ENCODE measurements at regions not wholly inside any gene's neighbourhood (a gene's known extent, or its start where the extent isn't known, plus 50 kb on each side); places are given as distances from the start of the nearest gene placed in this dataset.

DNA sequence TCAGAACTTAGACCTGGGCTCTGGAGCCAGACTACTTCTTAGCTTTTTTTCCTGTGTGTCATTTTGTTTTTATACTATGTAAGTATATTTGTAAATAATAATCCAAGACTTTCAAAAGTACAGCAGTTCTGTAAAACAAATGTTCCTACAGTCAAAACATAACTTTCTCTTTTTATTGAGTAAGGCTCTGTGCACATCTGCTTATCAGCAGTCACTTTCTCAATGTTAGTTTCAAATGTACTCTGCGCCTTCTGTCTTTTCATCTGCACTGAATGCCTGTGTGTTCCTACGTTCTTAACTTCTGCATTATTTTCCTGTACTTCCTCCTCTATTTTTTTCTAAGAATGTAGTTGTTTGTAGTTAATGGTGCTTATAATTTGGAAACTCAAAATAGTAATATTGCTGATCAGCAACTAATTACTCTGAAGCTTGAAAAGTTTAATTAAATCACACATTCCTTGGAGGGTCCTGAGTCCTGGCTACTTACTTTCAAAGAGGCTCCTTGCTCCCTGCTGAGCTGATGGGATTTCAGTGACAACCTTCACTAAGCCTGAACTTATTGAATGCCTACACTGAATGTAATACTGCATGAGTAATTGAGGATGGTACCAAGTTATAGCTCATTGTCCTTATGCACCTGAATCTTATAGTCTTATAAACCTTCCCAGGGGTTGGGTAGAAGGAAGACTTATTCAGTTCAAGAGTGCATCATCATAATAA, 329.9 kb downstream of the KCNJ2 start:
- TF ChIP-seq, protein P1, sequence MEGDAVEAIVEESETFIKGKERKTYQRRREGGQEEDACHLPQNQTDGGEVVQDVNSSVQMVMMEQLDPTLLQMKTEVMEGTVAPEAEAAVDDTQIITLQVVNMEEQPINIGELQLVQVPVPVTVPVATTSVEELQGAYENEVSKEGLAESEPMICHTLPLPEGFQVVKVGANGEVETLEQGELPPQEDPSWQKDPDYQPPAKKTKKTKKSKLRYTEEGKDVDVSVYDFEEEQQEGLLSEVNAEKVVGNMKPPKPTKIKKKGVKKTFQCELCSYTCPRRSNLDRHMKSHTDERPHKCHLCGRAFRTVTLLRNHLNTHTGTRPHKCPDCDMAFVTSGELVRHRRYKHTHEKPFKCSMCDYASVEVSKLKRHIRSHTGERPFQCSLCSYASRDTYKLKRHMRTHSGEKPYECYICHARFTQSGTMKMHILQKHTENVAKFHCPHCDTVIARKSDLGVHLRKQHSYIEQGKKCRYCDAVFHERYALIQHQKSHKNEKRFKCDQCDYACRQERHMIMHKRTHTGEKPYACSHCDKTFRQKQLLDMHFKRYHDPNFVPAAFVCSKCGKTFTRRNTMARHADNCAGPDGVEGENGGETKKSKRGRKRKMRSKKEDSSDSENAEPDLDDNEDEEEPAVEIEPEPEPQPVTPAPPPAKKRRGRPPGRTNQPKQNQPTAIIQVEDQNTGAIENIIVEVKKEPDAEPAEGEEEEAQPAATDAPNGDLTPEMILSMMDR (IDR thresholded peaks at IDR 0.05): no peak
- TF ChIP-seq EZH2 (IDR thresholded peaks at IDR 0.05; ENCODE audit: borderline replicate concordance, insufficient read depth, low read depth, low read length, poor library complexity, severe bottlenecking): no peak
- H3K4me1 Mint-ChIP-seq: no peaks in the 10 kb centered on the region
- Histone ChIP-seq H3K36me3 (replicated peaks in 1 of 2; ENCODE audit: control extremely low read depth in 1 of 2, control insufficient read depth in 1 of 2, extremely low read depth in 1 of 2, insufficient read depth in 2 of 2, low read length in 1 of 2) (no peaks in the 10 kb centered on the region), H3K4me3 (ENCODE audit: control extremely low read depth in 1 of 5, extremely low read depth in 1 of 5, insufficient read depth in 1 of 5, low read depth in 2 of 5, low read length in 4 of 5) (no peak overlapping the region), H3K27me3 (replicated peaks in 1 of 4; ENCODE audit: control extremely low read depth in 1 of 4, control insufficient read depth in 3 of 4, insufficient read depth in 4 of 4, low read length in 3 of 4) (no peaks in the 10 kb centered on the region), H3K27ac (ENCODE audit: low read length in 2 of 2) (no peak overlapping the region), H3K79me2 (ENCODE audit: control insufficient read depth, insufficient read depth, low read length) (no peaks in the 10 kb centered on the region), H4K20me1 (ENCODE audit: control insufficient read depth, insufficient read depth, low read length, poor library complexity, severe bottlenecking) (no peaks in the 10 kb centered on the region), H2AFZ (ENCODE audit: insufficient read depth, low read depth, low read length, poor library complexity, severe bottlenecking) (no peak overlapping the region), H3K9me3 (ENCODE audit: control extremely low read depth in 1 of 3, control insufficient read depth in 2 of 3, insufficient read depth in 1 of 3, low read length in 2 of 3) (no peaks in the 10 kb centered on the region), H3K4me1 (ENCODE audit: control insufficient read depth in 2 of 2, insufficient read depth in 2 of 2, low read length in 2 of 2) (no peaks in the 10 kb centered on the region), H3K4me2 (replicated peaks; ENCODE audit: low read depth, low read length, poor library complexity, severe bottlenecking) (no peak overlapping the region), H3K9ac (ENCODE audit: low read length) (no peak overlapping the region)
- ChIA-PET POLR2A (no interaction called here), CTCF (no interaction called here)
- H3K4me3 Mint-ChIP-seq: no peak overlapping the region
- no peak for ATAC-seq (ENCODE audit: low read depth)
- DNase-seq: no peak
- no peak overlapping the region for H3K27ac Mint-ChIP-seq
- no CpG with 5 or more reads among the region's 2 CpGs for WGBS (ENCODE audit: insufficient coverage)
- intact Hi-C loops (cut with micrococcal nuclease): no loop called here
- no peaks in the 10 kb centered on the region for H3K9me3 Mint-ChIP-seq (ENCODE audit: insufficient read depth)
- H3K27me3 Mint-ChIP-seq: no peaks in the 10 kb centered on the region

DNA sequence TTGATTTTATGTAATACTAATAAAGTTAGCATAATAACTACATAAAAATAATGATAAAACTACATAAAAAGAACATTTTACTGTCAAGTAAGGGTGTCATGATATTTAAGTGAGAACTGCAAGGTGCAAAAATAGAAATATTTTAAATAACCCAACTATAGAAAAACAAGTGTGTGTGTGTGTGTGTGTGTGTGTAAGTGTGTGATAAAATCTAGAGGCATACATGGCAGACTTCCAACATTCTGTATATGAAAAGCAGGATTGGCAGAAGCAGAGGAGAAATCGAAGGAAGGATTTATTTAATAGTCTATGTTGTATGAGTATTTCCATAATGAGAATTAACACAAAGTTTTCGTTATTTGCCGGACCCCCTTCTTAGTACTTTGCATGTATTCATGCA, 334.1 kb downstream of the KCNJ2 start:
- intact Hi-C loops (cut with micrococcal nuclease): no loop called here
- no CpG with 5 or more reads among the region's 3 CpGs for WGBS (ENCODE audit: insufficient coverage)
- ChIA-PET CTCF (no interaction called here), POLR2A (no interaction called here)
- Mint-ChIP-seq H3K4me1 (no peaks in the 10 kb centered on the region), H3K9me3 (ENCODE audit: insufficient read depth) (no peaks in the 10 kb centered on the region), H3K27me3 (no peaks in the 10 kb centered on the region), H3K27ac (no peak overlapping the region), H3K4me3 (no peak overlapping the region)
- H3K9ac ChIP-seq (ENCODE audit: low read length): no peak overlapping the region
- no peaks in the 10 kb centered on the region for H3K79me2 ChIP-seq (ENCODE audit: control insufficient read depth, insufficient read depth, low read length)
- TF ChIP-seq EZH2 (IDR thresholded peaks at IDR 0.05; ENCODE audit: borderline replicate concordance, insufficient read depth, low read depth, low read length, poor library complexity, severe bottlenecking): no peak
- TF ChIP-seq, protein P1 (IDR thresholded peaks at IDR 0.05): no peak
- DNase-seq (no peak), ATAC-seq (ENCODE audit: low read depth) (no peak)
- H3K4me2 ChIP-seq (replicated peaks; ENCODE audit: low read depth, low read length, poor library complexity, severe bottlenecking): no peak overlapping the region
- no peak overlapping the region for H2AFZ ChIP-seq (ENCODE audit: insufficient read depth, low read depth, low read length, poor library complexity, severe bottlenecking)
- H3K36me3 ChIP-seq (replicated peaks in 1 of 2; ENCODE audit: control extremely low read depth in 1 of 2, control insufficient read depth in 1 of 2, extremely low read depth in 1 of 2, insufficient read depth in 2 of 2, low read length in 1 of 2): no peaks in the 10 kb centered on the region
- H3K27ac ChIP-seq (ENCODE audit: low read length in 2 of 2): no peak overlapping the region
- H3K9me3 ChIP-seq (ENCODE audit: control extremely low read depth in 1 of 3, control insufficient read depth in 2 of 3, insufficient read depth in 1 of 3, low read length in 2 of 3): no peaks in the 10 kb centered on the region
- no peaks in the 10 kb centered on the region for H3K4me1 ChIP-seq (ENCODE audit: control insufficient read depth in 2 of 2, insufficient read depth in 2 of 2, low read length in 2 of 2)
- no peaks in the 10 kb centered on the region for H3K27me3 ChIP-seq (replicated peaks in 1 of 4; ENCODE audit: control extremely low read depth in 1 of 4, control insufficient read depth in 3 of 4, insufficient read depth in 4 of 4, low read length in 3 of 4)
- no peak overlapping the region for H3K4me3 ChIP-seq (ENCODE audit: control extremely low read depth in 1 of 5, extremely low read depth in 1 of 5, insufficient read depth in 1 of 5, low read depth in 2 of 5, low read length in 4 of 5)
- no peaks in the 10 kb centered on the region for H4K20me1 ChIP-seq (ENCODE audit: control insufficient read depth, insufficient read depth, low read length, poor library complexity, severe bottlenecking)

Data from B cell (primary cell).